ENCODE measurements at regions not wholly inside any gene's neighbourhood (a gene's known extent, or its start where the extent isn't known, plus 50 kb on each side); places are given as distances from the start of the nearest gene placed in this dataset.

DNA sequence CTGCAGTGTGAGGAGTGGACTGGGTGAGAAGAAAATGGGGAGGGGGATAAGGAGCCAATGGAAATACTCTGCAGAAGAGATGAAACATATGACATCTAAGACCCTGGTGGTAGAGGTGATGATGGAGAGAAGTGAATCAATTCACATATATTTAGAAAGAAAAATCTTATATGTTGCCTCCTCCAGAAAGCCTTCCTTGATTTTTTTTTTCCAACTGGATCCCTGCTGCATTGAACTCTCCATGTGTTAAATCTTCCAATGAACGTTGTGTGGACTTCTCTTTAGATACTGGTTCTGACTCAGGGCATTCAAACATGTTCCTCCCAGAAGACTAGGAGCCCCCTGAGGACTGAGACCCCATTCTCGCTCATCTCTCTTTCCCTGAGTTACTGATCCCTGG lies 348.3 kb downstream of the TSHZ3 start:
- DNase-seq (no peak), ATAC-seq (ENCODE audit: low FRiP score in 2 of 2) (no peak)
- 70 to 86% methylated on average over 2 of the region's 2 CpGs for WGBS, 2 donors
- TF ChIP-seq EP300 (IDR thresholded peaks at IDR 0.05): no peak
- no peak for TF ChIP-seq POLR2AphosphoS5 (IDR thresholded peaks at IDR 0.05)
- TF ChIP-seq, protein P1, sequence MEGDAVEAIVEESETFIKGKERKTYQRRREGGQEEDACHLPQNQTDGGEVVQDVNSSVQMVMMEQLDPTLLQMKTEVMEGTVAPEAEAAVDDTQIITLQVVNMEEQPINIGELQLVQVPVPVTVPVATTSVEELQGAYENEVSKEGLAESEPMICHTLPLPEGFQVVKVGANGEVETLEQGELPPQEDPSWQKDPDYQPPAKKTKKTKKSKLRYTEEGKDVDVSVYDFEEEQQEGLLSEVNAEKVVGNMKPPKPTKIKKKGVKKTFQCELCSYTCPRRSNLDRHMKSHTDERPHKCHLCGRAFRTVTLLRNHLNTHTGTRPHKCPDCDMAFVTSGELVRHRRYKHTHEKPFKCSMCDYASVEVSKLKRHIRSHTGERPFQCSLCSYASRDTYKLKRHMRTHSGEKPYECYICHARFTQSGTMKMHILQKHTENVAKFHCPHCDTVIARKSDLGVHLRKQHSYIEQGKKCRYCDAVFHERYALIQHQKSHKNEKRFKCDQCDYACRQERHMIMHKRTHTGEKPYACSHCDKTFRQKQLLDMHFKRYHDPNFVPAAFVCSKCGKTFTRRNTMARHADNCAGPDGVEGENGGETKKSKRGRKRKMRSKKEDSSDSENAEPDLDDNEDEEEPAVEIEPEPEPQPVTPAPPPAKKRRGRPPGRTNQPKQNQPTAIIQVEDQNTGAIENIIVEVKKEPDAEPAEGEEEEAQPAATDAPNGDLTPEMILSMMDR (IDR thresholded peaks at IDR 0.05): no peak
- TF ChIP-seq POLR2A (IDR thresholded peaks at IDR 0.05): no peak
- no peak overlapping the region for H3K27ac ChIP-seq
- H3K27me3 ChIP-seq: no peaks in the 10 kb centered on the region
- H3K9me3 ChIP-seq: no peaks in the 10 kb centered on the region
- H3K4me3 ChIP-seq: no peak overlapping the region
- no peaks in the 10 kb centered on the region for H3K4me1 ChIP-seq
- no peaks in the 10 kb centered on the region for H3K36me3 ChIP-seq

DNA sequence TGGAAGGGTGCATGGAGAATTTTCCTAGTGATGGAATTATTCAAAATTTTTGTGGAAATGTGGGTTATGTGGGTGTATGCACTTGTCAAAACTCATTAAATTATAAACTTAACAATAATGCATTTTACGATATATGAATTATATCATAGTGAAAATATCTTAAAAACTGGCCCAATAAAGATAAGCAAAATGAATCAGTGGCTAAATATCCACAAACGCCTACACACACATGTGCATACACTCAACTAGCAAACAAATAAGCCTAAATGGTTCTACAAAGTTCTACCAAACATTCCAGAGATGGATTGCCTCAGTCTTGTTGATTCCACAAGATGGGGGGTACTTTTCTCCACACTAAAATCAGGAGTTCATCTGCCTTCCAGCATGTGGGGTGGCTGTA lies 349.5 kb downstream of the TSHZ3 start:
- DNase-seq: no peak
- Histone ChIP-seq H3K27me3 (no peaks in the 10 kb centered on the region), H3K4me1 (no peaks in the 10 kb centered on the region), H3K27ac (no peak overlapping the region), H3K36me3 (no peaks in the 10 kb centered on the region), H3K9me3 (no peaks in the 10 kb centered on the region), H3K4me3 (no peak overlapping the region)
- TF ChIP-seq POLR2AphosphoS5 (IDR thresholded peaks at IDR 0.05) (no peak), POLR2A (IDR thresholded peaks at IDR 0.05) (no peak), EP300 (IDR thresholded peaks at IDR 0.05) (no peak)
- TF ChIP-seq, protein P1 (IDR thresholded peaks at IDR 0.05): no peak
- 72 to 88% methylated on average over 2 of the region's 2 CpGs for WGBS, 2 donors
- ATAC-seq (ENCODE audit: low FRiP score in 2 of 2): no peak

DNA sequence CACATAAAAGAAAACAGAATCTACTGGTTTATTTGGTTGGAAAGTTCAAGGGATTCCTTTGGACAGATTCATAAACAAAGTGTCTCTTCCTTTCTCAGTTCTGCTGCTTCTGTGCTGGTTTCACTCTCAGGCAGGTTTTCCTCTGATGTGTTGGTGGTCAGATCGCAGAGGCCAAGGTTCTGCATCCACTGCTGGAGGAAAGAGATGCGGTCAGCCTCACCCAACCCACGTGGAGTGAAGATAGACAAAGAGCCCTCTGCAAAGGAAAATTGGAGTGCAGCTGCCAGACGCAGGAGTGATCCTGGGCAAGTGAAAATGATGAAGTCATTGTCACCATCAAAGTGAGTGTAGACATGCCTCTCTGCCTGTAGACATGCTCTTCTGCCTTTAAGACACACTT lies 352.0 kb downstream of the TSHZ3 start:
- no peak for ATAC-seq (ENCODE audit: low FRiP score in 2 of 2)

DNA sequence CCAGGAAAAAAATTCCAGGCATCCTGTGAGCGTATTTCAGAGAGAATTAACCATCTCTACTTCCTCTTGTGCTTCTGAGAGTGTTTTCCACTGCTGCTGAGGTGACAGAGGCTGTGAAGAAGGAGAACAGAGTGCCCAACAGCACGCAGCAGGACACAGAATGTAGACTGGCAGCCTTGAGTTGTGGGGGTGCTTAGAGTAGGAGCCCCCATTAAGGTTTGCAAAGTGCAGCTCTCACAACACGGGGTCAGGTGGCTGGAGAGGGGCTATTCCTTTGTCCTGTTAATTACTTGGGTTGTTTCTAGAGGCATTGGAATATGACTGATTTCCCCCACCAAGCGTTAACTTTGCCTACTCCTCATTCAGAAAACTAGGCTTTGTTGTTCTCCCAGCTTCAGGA lies 370.6 kb downstream of the TSHZ3 start:
- Histone ChIP-seq H3K4me1 (no peaks in the 10 kb centered on the region), H3K27me3 (no peaks in the 10 kb centered on the region), H3K9me3 (peaks cover 0 to 18% (median 11%) of the 10 kb centered on the region in 4 donors), H3K36me3 (no peaks in the 10 kb centered on the region), H3K27ac (no peak overlapping the region), H3K4me3 (no peak overlapping the region)
- TF ChIP-seq, protein P1 (IDR thresholded peaks at IDR 0.05): no peak
- TF ChIP-seq EP300 (IDR thresholded peaks at IDR 0.05) (no peak), POLR2A (IDR thresholded peaks at IDR 0.05) (no peak), POLR2AphosphoS5 (IDR thresholded peaks at IDR 0.05) (no peak)
- 38 to 59% methylated on average over 4 of the region's 4 CpGs for WGBS, 2 donors
- DNase-seq (no peak), ATAC-seq (ENCODE audit: low FRiP score in 2 of 2) (no peak)

More for the DNA sequence above, 352.0 kb downstream of the TSHZ3 start:
- H3K36me3 ChIP-seq: no peaks in the 10 kb centered on the region
- no peak overlapping the region for H3K27ac ChIP-seq
- H3K27me3 ChIP-seq: no peaks in the 10 kb centered on the region
- DNase-seq: no peak
- 74 to 78% methylated on average over 4 of the region's 4 CpGs for WGBS, 2 donors
- no peak overlapping the region for H3K4me3 ChIP-seq
- no peaks in the 10 kb centered on the region for H3K4me1 ChIP-seq
- TF ChIP-seq, protein P1 (IDR thresholded peaks at IDR 0.05): no peak
- no peak for TF ChIP-seq POLR2AphosphoS5 (IDR thresholded peaks at IDR 0.05)
- H3K9me3 ChIP-seq: no peaks in the 10 kb centered on the region

DNA sequence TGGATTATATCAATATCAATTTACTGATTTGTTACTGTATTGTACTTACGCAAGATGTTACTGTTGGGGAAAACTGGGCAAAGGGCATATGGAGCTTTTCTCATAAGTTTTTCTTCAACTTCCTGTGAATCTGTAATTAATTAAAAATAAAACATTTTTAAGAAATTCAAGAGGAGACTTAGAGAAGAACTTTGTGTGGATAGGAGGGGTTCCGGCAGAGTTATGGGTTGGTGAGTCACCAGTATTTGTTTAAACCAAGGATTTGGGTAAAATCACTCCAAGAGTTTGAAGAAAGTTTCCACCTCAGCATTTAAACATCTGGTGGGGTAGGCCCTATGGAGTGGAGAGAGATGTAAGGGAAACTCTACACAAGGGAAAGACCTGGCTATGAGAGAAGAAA lies 379.6 kb downstream of the TSHZ3 start:
- H3K36me3 ChIP-seq: no peaks in the 10 kb centered on the region
- DNase-seq (no peak), ATAC-seq (ENCODE audit: low FRiP score in 2 of 2) (no peak)
- H3K4me1 ChIP-seq: no peaks in the 10 kb centered on the region
- H3K9me3 ChIP-seq: no peaks in the 10 kb centered on the region
- H3K4me3 ChIP-seq: no peak overlapping the region
- H3K27ac ChIP-seq: no peak overlapping the region
- TF ChIP-seq, protein P1 (IDR thresholded peaks at IDR 0.05): no peak
- TF ChIP-seq POLR2AphosphoS5 (IDR thresholded peaks at IDR 0.05): no peak
- TF ChIP-seq POLR2A (IDR thresholded peaks at IDR 0.05): no peak
- TF ChIP-seq EP300 (IDR thresholded peaks at IDR 0.05): no peak
- 92 to 97% methylated on average over 2 of the region's 2 CpGs for WGBS, 2 donors
- H3K27me3 ChIP-seq: no peaks in the 10 kb centered on the region
